ENCODE measurements at regions not wholly inside any gene's neighbourhood (a gene's known extent, or its start where the extent isn't known, plus 50 kb on each side); places are given as distances from the start of the nearest gene placed in this dataset.
"Not testable (repeated sequence)": the region's sequence is repeated elsewhere in the genome, so short reads cannot be mapped to it uniquely, and the experiment has no call there.

- DNase-seq (no peak), ATAC-seq (no peak)
- H3K4me1 ChIP-seq: no peaks in the 10 kb centered on the region
- H3K4me3 ChIP-seq: no peak overlapping the region
- no peaks in the 10 kb centered on the region for H3K9me3 ChIP-seq
- no peak for TF ChIP-seq CTCF (IDR thresholded peaks at IDR 0.05)
- intact Hi-C loops (cut with DNase I): no loop called here
- no peak overlapping the region for H3K27ac ChIP-seq
- H3K27me3 ChIP-seq (ENCODE audit: low read depth): no peaks in the 10 kb centered on the region
- no peaks in the 10 kb centered on the region for H3K36me3 ChIP-seq
These were observed 548.1 kb upstream of the C9orf72 start for GRCh38 chr9:28121366-28121765.

- Histone ChIP-seq H3K27ac (no peak overlapping the region), H3K27me3 (ENCODE audit: low read depth) (no peaks in the 10 kb centered on the region), H3K36me3 (no peaks in the 10 kb centered on the region), H3K9me3 (no peaks in the 10 kb centered on the region), H3K4me1 (no peaks in the 10 kb centered on the region), H3K4me3 (no peak overlapping the region)
- ATAC-seq: no peak
- TF ChIP-seq CTCF (IDR thresholded peaks at IDR 0.05): no peak
- no peak for DNase-seq
- intact Hi-C loops (cut with DNase I): no loop called here
These were observed 551.6 kb upstream of the C9orf72 start for GRCh38 chr9:28124917-28125316.

GRCh38 chr9:28127101-28127500 is 553.8 kb upstream of the C9orf72 start:
- no peak for DNase-seq
- Histone ChIP-seq H3K27ac (no peak overlapping the region), H3K4me3 (no peak overlapping the region), H3K36me3 (no peaks in the 10 kb centered on the region), H3K4me1 (no peaks in the 10 kb centered on the region), H3K27me3 (ENCODE audit: low read depth) (no peaks in the 10 kb centered on the region), H3K9me3 (no peaks in the 10 kb centered on the region)
- intact Hi-C loops (cut with DNase I): no loop called here
- ATAC-seq: no peak
- TF ChIP-seq CTCF (IDR thresholded peaks at IDR 0.05): no peak

- Histone ChIP-seq H3K27ac (no peak overlapping the region), H3K4me1 (no peaks in the 10 kb centered on the region), H3K9me3 (no peaks in the 10 kb centered on the region), H3K4me3 (no peak overlapping the region), H3K36me3 (no peaks in the 10 kb centered on the region), H3K27me3 (ENCODE audit: low read depth) (no peaks in the 10 kb centered on the region)
- intact Hi-C loops (cut with DNase I): no loop called here
- DNase-seq: no peak
- no peak for TF ChIP-seq CTCF (IDR thresholded peaks at IDR 0.05)
- no peak for ATAC-seq
These were observed 561.2 kb upstream of the C9orf72 start for GRCh38 chr9:28134446-28134976.

- intact Hi-C loops (cut with DNase I): no loop called here
- H3K36me3 ChIP-seq: no peaks in the 10 kb centered on the region
- H3K9me3 ChIP-seq: no peaks in the 10 kb centered on the region
- no peak overlapping the region for H3K27ac ChIP-seq
- ATAC-seq: no peak
- no peaks in the 10 kb centered on the region for H3K27me3 ChIP-seq (ENCODE audit: low read depth)
- TF ChIP-seq CTCF (IDR thresholded peaks at IDR 0.05): no peak
- no peaks in the 10 kb centered on the region for H3K4me1 ChIP-seq
- no peak for DNase-seq
- H3K4me3 ChIP-seq: no peak overlapping the region
These were observed 562.3 kb upstream of the C9orf72 start for GRCh38 chr9:28135549-28135948.

GRCh38 chr9:28136113-28136512 is 562.8 kb upstream of the C9orf72 start:
- Histone ChIP-seq H3K27ac (no peak overlapping the region), H3K36me3 (no peaks in the 10 kb centered on the region), H3K4me3 (no peak overlapping the region), H3K27me3 (ENCODE audit: low read depth) (no peaks in the 10 kb centered on the region), H3K9me3 (no peaks in the 10 kb centered on the region), H3K4me1 (no peaks in the 10 kb centered on the region)
- intact Hi-C loops (cut with DNase I): no loop called here
- no peak for TF ChIP-seq CTCF (IDR thresholded peaks at IDR 0.05)
- no peak for ATAC-seq
- DNase-seq: no peak

- intact Hi-C loops (cut with DNase I); DNase-seq: not testable (repeated sequence)
These were observed 574.1 kb upstream of the C9orf72 start for GRCh38 chr9:28147430-28147829.

GRCh38 chr9:28147923-28148597 is 574.8 kb upstream of the C9orf72 start:
- H3K27ac ChIP-seq; H3K36me3 ChIP-seq; DNase-seq; ATAC-seq; H3K4me3 ChIP-seq; H3K27me3 ChIP-seq (ENCODE audit: low read depth); intact Hi-C loops (cut with DNase I); H3K4me1 ChIP-seq; H3K9me3 ChIP-seq: not testable (repeated sequence)

More at GRCh38 chr9:28147430-28147829, 574.1 kb upstream of the C9orf72 start:
- not testable (repeated sequence) for H3K36me3 ChIP-seq; H3K27me3 ChIP-seq (ENCODE audit: low read depth); H3K4me3 ChIP-seq; ATAC-seq; H3K4me1 ChIP-seq; H3K27ac ChIP-seq; H3K9me3 ChIP-seq
